Activated CD4-positive, alpha-beta T cell treated with anti-CD3 and anti-CD28 coated beads for 24 hours (primary cell): ENCODE measurements at regions not wholly inside any gene's neighbourhood (a gene's known extent, or its start where the extent isn't known, plus 50 kb on each side); places are given as distances from the start of the nearest gene placed in this dataset.

Experiments
- DNase-seq, 2 donors: peaks; one replicate each; pipeline ENCODE4 v3.0.0-alpha.2; 2020; ENCODE audit warnings: low read depth in 2 of 2

GRCh38 chr1:84090447-84091245 lies 53.4 kb upstream of the PRKACB start:
- no peak for DNase-seq

GRCh38 chr1:84089867-84090266 lies 54.2 kb upstream of the PRKACB start:
- DNase-seq, result no peak

- DNase-seq, result no peak
Measured at GRCh38 chr1:84089465-84089864, 54.6 kb upstream of the PRKACB start.

GRCh38 chr1:84086616-84087015 lies 57.5 kb upstream of the PRKACB start:
- DNase-seq, result no peak

- no peak for DNase-seq
Measured at GRCh38 chr1:84086189-84086588, 57.9 kb upstream of the PRKACB start.

DNA sequence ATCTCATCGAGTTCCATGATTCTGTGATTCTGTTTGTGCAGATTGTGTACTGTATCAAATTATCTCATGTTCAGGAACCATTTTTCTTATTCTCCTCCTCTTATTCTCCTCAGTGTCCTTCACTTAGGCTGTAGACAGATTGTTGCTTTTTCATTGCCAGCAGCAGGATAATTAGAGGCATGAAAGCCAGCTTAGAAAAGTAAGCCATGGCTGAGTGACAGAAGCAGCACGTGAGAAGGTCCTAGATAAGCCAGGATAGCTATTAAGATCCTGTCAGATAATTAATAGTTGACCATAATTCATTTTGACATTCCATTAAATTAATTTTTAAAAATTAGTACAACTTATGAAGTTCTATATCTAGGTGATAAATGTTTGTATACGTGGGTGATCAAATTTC lies 60.8 kb upstream of the PRKACB start:
- DNase-seq, result no peak

GRCh38 chr1:84078842-84079202 lies 65.2 kb upstream of the PRKACB start:
- DNase-seq, result no peak

DNA sequence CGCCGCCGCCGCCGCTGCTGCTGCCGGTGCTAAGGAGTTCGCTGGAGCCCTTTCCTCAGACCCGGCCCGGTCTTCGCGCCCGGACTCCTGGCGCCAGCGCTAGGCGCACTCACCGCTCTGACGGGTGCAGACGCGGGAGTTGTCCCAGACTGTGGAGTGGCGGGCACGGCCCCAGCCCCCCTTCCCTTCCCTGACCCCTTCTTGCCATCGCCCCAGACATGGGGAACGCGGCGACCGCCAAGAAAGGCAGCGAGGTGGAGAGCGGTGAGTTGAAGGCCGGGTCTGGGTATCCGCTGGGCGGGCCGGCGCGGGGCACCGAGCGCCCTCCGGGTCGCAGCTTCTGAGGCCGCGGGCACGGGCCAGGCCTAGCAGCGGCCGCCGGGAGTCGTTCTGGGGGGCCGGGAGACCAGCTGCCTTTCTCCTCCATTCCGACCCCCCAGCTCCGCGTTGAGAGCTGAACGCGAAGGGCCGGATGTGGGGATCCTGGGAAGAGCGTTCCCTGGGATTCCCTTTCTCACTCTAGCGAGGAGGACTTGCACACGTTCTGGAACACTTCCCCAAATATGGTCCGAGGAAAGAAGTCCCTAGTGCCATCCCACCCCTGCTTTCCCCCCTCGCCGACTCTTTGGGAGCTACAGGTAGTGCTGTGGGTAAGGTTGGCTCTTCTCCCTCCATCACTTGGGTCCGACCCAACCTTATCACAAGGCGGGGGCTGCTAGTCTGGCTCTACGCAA lies 65.8 kb upstream of the PRKACB start:
- DNase-seq, result no peak

GRCh38 chr1:84077476-84078107 lies 66.5 kb upstream of the PRKACB start:
- DNase-seq, result peak; percentile 47 to 62

DNA sequence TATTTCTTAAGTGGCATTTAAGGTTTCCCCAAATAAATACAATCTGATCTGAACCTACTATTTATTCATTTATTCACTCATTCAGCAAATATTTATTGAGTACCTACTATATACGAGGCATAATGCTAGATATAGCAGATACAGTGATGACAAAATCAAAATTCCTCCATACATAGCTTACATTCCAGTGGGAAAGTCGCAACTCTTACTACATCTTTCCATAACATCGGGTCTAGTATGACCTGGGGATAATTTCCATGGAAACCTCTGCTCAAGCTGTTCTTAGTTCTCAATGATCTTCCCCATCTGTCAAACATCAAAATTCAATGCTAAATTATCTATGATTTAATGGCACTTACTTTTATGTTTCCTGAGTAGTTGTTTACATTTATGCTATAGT lies 70.8 kb upstream of the PRKACB start:
- no peak for DNase-seq

GRCh38 chr1:84069236-84069845 lies 70.4 kb upstream of the TTLL7 start:
- no peak for DNase-seq

DNA sequence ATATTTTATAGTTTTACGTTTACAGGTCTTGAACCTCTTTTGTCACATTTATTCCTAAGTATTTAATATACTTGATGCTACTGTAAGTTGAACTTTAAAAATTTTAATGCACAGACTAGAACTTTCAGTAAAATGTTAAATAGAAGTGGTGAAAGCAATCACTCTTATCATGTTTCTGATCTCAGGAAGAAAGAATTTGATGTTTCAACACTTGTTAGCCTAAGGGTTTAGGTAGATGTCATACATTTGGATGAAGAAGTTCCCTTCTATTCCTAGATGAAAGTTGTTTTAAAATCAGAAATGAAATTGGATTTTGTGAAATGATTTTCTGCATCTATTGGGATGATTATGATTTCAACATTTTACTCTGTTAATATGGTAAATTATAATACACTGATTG lies 63.6 kb upstream of the TTLL7 start:
- no peak for DNase-seq

GRCh38 chr1:84061336-84061735 lies 62.4 kb upstream of the TTLL7 start:
- no peak for DNase-seq

DNA sequence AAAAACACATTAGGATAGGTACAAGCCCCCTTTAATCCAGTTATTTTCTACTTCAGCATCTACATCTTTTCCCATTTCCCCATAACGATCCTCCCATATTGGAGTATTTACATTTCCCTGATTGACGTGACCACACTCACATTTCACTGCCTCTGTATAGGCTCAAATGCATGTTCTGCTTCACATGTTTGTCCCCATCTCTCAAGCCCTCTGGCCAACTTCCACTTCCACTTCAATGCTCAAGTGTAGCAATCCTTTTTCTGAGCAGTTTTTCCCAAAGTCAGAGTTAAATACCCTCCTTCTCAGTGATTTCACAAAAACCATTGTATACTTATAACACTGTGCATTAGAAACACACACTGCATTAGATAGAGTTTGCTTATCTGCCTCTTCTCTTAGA lies 61.8 kb upstream of the TTLL7 start:
- no peak for DNase-seq

- no peak for DNase-seq
Measured at GRCh38 chr1:84048820-84049219, 49.9 kb upstream of the TTLL7 start.
